GM23338 (cell line): ENCODE measurements at regions not wholly inside any gene's neighbourhood (a gene's known extent, or its start where the extent isn't known, plus 50 kb on each side); places are given as distances from the start of the nearest gene placed in this dataset.

Experiments
- ATAC-seq: fragments of 200-7000 bp; cut with Tn5 transposase; 3 replicates; pipeline ENCODE4 v1.9.1; 2020
- DNase-seq: peaks from one replicate; pipeline ENCODE4 v3.0.0-alpha.2; 2015; ENCODE audit warnings: low spot score
- H2AFZ ChIP-seq: fragments of 200-600 bp; sonication (generic); 2 replicates; pipeline ENCODE4 v1.8.0; 2016; ENCODE audit warnings: antibody characterized with exemption, mild to moderate bottlenecking, moderate library complexity
- H3F3A ChIP-seq: fragments of 200-600 bp; sonication (generic); replicated peaks from 2 replicates; pipeline ENCODE4 v1.8.0; 2017; ENCODE audit warnings: antibody characterized with exemption, mixed run types, low read depth
- H3K27ac ChIP-seq: fragments of 200-600 bp; sonication (generic); 2 replicates; pipeline ENCODE4 v1.6.1; 2016; ENCODE audit warnings: low read depth
- H3K27me3 ChIP-seq: fragments of 200-600 bp; sonication (generic); 2 replicates; pipeline ENCODE4 v1.8.0; 2016; ENCODE audit warnings: mild to moderate bottlenecking, mixed run types, moderate library complexity; ENCODE audit not compliant: insufficient read depth
- H3K36me3 ChIP-seq: fragments of 200-600 bp; sonication (generic); 2 replicates; pipeline ENCODE4 v1.8.0; 2016; ENCODE audit warnings: mild to moderate bottlenecking; ENCODE audit not compliant: insufficient read depth
- H3K4me1 ChIP-seq: fragments of 200-600 bp; sonication (generic); 2 replicates; pipeline ENCODE4 v1.8.0; 2016; ENCODE audit warnings: mild to moderate bottlenecking, moderate library complexity; ENCODE audit not compliant: insufficient read depth
- H3K4me2 ChIP-seq: fragments of 200-600 bp; sonication (generic); 2 replicates; pipeline ENCODE4 v1.7.1; 2017; ENCODE audit warnings: mixed run types
- H3K4me3 ChIP-seq: fragments of 200-600 bp; sonication (generic); 2 replicates; pipeline ENCODE4 v1.6.1; 2016; ENCODE audit warnings: mixed run types
- H3K79me2 ChIP-seq: fragments of 200-600 bp; sonication (generic); replicated peaks from 2 replicates; pipeline ENCODE4 v1.8.0; 2017; ENCODE audit warnings: mild to moderate bottlenecking; ENCODE audit not compliant: insufficient read depth
- H3K9me2 ChIP-seq: fragments of 200-600 bp; sonication (generic); 2 replicates; pipeline ENCODE4 v1.8.0; 2017; ENCODE audit not compliant: insufficient read depth
- H4K20me1 ChIP-seq: fragments of 200-600 bp; sonication (generic); replicated peaks from 2 replicates; pipeline ENCODE4 v1.8.0; 2017; ENCODE audit warnings: mild to moderate bottlenecking; ENCODE audit not compliant: insufficient read depth
- H3K27ac Mint-ChIP-seq: 2 replicates; pipeline ENCODE4 v1.8.0; 2020; ENCODE audit warnings: inconsistent platforms, mild to moderate bottlenecking, moderate library complexity, mixed read lengths
- H3K27me3 Mint-ChIP-seq: 3 replicates; pipeline ENCODE4 v1.8.0; 2022; ENCODE audit warnings: low read depth, mild to moderate bottlenecking, moderate library complexity, mixed read lengths, inconsistent platforms; ENCODE audit not compliant: insufficient read depth, poor library complexity
- H3K36me3 Mint-ChIP-seq: 3 replicates; pipeline ENCODE4 v1.8.0; 2021; ENCODE audit warnings: low read depth, mild to moderate bottlenecking, inconsistent platforms, moderate library complexity, mixed read lengths
- H3K4me1 Mint-ChIP-seq: 3 replicates; pipeline ENCODE4 v1.8.0; 2020; ENCODE audit warnings: mild to moderate bottlenecking, inconsistent platforms, mixed read lengths
- H3K4me3 Mint-ChIP-seq: 3 replicates; pipeline ENCODE4 v1.8.0; 2021; ENCODE audit warnings: moderate library complexity, mild to moderate bottlenecking, inconsistent platforms, mixed read lengths
- H3K9me3 Mint-ChIP-seq: 3 replicates; pipeline ENCODE4 v1.8.0; 2020; ENCODE audit warnings: moderate library complexity, mild to moderate bottlenecking, inconsistent platforms, mixed read lengths
- CREB1 ChIP-seq: fragments of 250-450 bp; sonication (Bioruptor Pico); IDR thresholded peaks from 2 replicates; pipeline ENCODE4 v1.5.0; 2020; ENCODE audit warnings: low read depth, mild to moderate bottlenecking, moderate library complexity
- CTCF ChIP-seq, 2 experiments: fragments of 200-600 bp in 1 of 2; sonication (generic) in 1 of 2; conservative IDR thresholded peaks; 2 replicates each; pipeline versions ENCODE4 v1.5.1 to v1.6.1; 2016 to 2017; ENCODE audit warnings: antibody characterized with exemption in 2 of 2, low read depth in 2 of 2, mild to moderate bottlenecking in 2 of 2, moderate library complexity in 1 of 2
- ETS1 ChIP-seq: IDR thresholded peaks from 2 replicates; pipeline ENCODE4 v1.6.1; 2016; ENCODE audit warnings: antibody characterized with exemption
- EZH2 ChIP-seq: fragments of 200-600 bp; sonication (generic); IDR thresholded peaks from one replicate; pipeline ENCODE4 v1.8.0; 2017; ENCODE audit warnings: antibody characterized with exemption, mild to moderate bottlenecking, low read depth; ENCODE audit not compliant: unreplicated experiment
- EZH2phosphoT487 ChIP-seq: fragments of 200-600 bp; sonication (generic); IDR thresholded peaks from one replicate; pipeline ENCODE4 v1.8.1; 2018; ENCODE audit warnings: antibody characterized with exemption; ENCODE audit not compliant: unreplicated experiment
- JUNB ChIP-seq: IDR thresholded peaks from one replicate; pipeline ENCODE4 v1.6.1; 2016; ENCODE audit warnings: antibody characterized with exemption; ENCODE audit not compliant: unreplicated experiment
- NANOG ChIP-seq: IDR thresholded peaks from 2 replicates; pipeline ENCODE4 v1.6.1; 2016; ENCODE audit warnings: antibody characterized with exemption, borderline replicate concordance
- POLR2AphosphoS5 ChIP-seq: IDR thresholded peaks from 2 replicates; pipeline ENCODE4 v1.6.1; 2016; ENCODE audit warnings: antibody characterized with exemption, low read depth
- REST ChIP-seq: IDR thresholded peaks from one replicate; pipeline ENCODE4 v1.6.1; 2018; ENCODE audit warnings: antibody characterized with exemption; ENCODE audit not compliant: unreplicated experiment
- STAT1 ChIP-seq: IDR thresholded peaks from one replicate; pipeline ENCODE4 v1.6.1; 2016; ENCODE audit warnings: antibody characterized with exemption; ENCODE audit not compliant: unreplicated experiment
- ZNF114 ChIP-seq: fragments of 250-450 bp; sonication (Bioruptor Pico); IDR thresholded peaks from 2 replicates; pipeline ENCODE4 v1.5.0; 2020; ENCODE audit warnings: mild to moderate bottlenecking, moderate library complexity
- ZNF331 ChIP-seq: fragments of 250-450 bp; sonication (Bioruptor Pico); IDR thresholded peaks from 2 replicates; pipeline ENCODE4 v1.5.0; 2020; ENCODE audit warnings: low read depth, mild to moderate bottlenecking, moderate library complexity
- ZNF462 ChIP-seq: fragments of 250-450 bp; sonication (Bioruptor Pico); IDR thresholded peaks from 2 replicates; pipeline ENCODE4 v1.5.0; 2020; ENCODE audit warnings: mild to moderate bottlenecking, moderate library complexity

GRCh38 chr4:22313976-22314375 is 201.9 kb downstream of the ADGRA3 start:
- no peaks in the 10 kb centered on the region for H3K36me3 Mint-ChIP-seq
- no peak for ATAC-seq
- no peaks in the 10 kb centered on the region for H4K20me1 ChIP-seq
- no peak overlapping the region for H3K4me3 Mint-ChIP-seq
- H3K79me2 ChIP-seq, result no peaks in the 10 kb centered on the region
- no peaks in the 10 kb centered on the region for H3K4me1 Mint-ChIP-seq
- no peak overlapping the region for H2AFZ ChIP-seq
- no peaks in the 10 kb centered on the region for H3K9me2 ChIP-seq
- H3K4me2 ChIP-seq, result no peak overlapping the region
- no peak overlapping the region for H3K27ac ChIP-seq
- no peaks in the 10 kb centered on the region for H3K27me3 Mint-ChIP-seq
- H3K36me3 ChIP-seq, result no peaks in the 10 kb centered on the region
- no peaks in the 10 kb centered on the region for H3K27me3 ChIP-seq
- TF ChIP-seq NANOG, result no peak
- no peak for TF ChIP-seq ZNF331 (CRISPR knock-in tag)
- no peak for TF ChIP-seq REST
- TF ChIP-seq JUNB, result no peak
- TF ChIP-seq CTCF (conservative IDR thresholded peaks at IDR 0.05; ENCODE audit: low read depth in 2 of 2), result no peak
- TF ChIP-seq POLR2AphosphoS5, result no peak
- TF ChIP-seq EZH2, result no peak
- no peak for TF ChIP-seq ZNF114 (CRISPR knock-in tag)
- TF ChIP-seq ETS1, result no peak
- TF ChIP-seq STAT1, result no peak
- no peak for TF ChIP-seq ZNF462 (CRISPR knock-in tag)
- no peak for TF ChIP-seq CREB1 (CRISPR knock-in tag)
- TF ChIP-seq EZH2phosphoT487, result no peak
- DNase-seq, result no peak
- H3K4me1 ChIP-seq, result no peaks in the 10 kb centered on the region
- no peak overlapping the region for H3K27ac Mint-ChIP-seq
- H3F3A ChIP-seq, result no peaks in the 10 kb centered on the region
- no peak overlapping the region for H3K4me3 ChIP-seq
- H3K9me3 Mint-ChIP-seq, result no peaks in the 10 kb centered on the region
